HCT116 (cell line): ENCODE measurements at regions not wholly inside any gene's neighbourhood (a gene's known extent, or its start where the extent isn't known, plus 50 kb on each side); places are given as distances from the start of the nearest gene placed in this dataset.

Experiments
- ATAC-seq: fragments of 200-7000 bp; cut with Tn5 transposase; 2 replicates; pipeline ENCODE4 v1.9.1; 2020; ENCODE audit warnings: mild to moderate bottlenecking, moderate library complexity
- BruUV-seq: library from RNA; stranded (reverse); fragments of 400-500 nt; replicated peaks from 2 replicates; lab custom pipeline; 2021; lab: Mats Ljungman, UMichigan
- CTCF ChIA-PET: fragments of 300-600 bp; sonication (Branson Sonifier 250); formaldehyde crosslinking; loops from one replicate; lab custom pipeline; 2021; ENCODE audit warnings: antibody characterized with exemption; lab: Charles Lee
- POLR2A ChIA-PET: fragments of 300-600, 350-600 bp; sonication (Branson Sonifier 250); formaldehyde crosslinking; loops from one replicate; lab custom pipeline; 2021; ENCODE audit warnings: antibody characterized with exemption; lab: Charles Lee
- RAD21 ChIA-PET, 2 experiments: fragments of 300-600 bp; sonication (Branson Sonifier 250); formaldehyde crosslinking; loops; one replicate each; lab custom pipeline; 2023; ENCODE audit warnings: low total read pairs in 2 of 2; ENCODE audit not compliant: uncharacterized antibody in 2 of 2, unreplicated experiment in 2 of 2, low non-redundant PET in 1 of 2; lab: Charles Lee
- DNase-seq: peaks from one replicate; pipeline ENCODE4 v3.0.0-alpha.2; 2010; ENCODE audit warnings: low read depth, low spot score
- H2AFZ ChIP-seq: fragments of 200-600 bp; shearing (Covaris generic), sonication (generic); 2 replicates; pipeline ENCODE4 v1.6.1; 2017; ENCODE audit warnings: low read depth, mixed run types, mixed read lengths, antibody characterized with exemption, low read length; ENCODE audit not compliant: poor library complexity, severe bottlenecking
- H3K27ac ChIP-seq: 2 replicates; pipeline ENCODE4 v1.5.1; 2012; ENCODE audit warnings: low read depth, low read length
- H3K27me3 ChIP-seq: fragments of 200-600 bp; sonication (generic); 2 replicates; pipeline ENCODE4 v1.6.1; 2016; ENCODE audit warnings: mixed run types, low read length, mixed read lengths; ENCODE audit not compliant: insufficient read depth
- H3K36me3 ChIP-seq, 2 experiments: fragments of 200-500 bp in 1 of 2; fragments of 200-600 bp in 1 of 2; sonication (Bioruptor generic) in 1 of 2; sonication (generic) in 1 of 2; 2 replicates each; pipeline versions ENCODE4 v1.5.1 to v1.6.1; 2014 to 2016; ENCODE audit warnings: low read length in 2 of 2, inconsistent platforms in 1 of 2, mixed read lengths in 1 of 2, mixed run types in 1 of 2; ENCODE audit not compliant: insufficient read depth in 2 of 2, control insufficient read depth in 1 of 2
- H3K4me1 ChIP-seq, 2 experiments: fragments of 200-600 bp in 1 of 2; sonication (generic) in 1 of 2; 2 replicates each; pipeline versions ENCODE4 v1.5.1 to v1.6.1; 2012 to 2017; ENCODE audit warnings: low read length in 2 of 2, inconsistent platforms in 1 of 2, mild to moderate bottlenecking in 1 of 2, mixed read lengths in 1 of 2, mixed run types in 1 of 2, moderate library complexity in 1 of 2; ENCODE audit not compliant: insufficient read depth in 2 of 2, control insufficient read depth in 1 of 2
- H3K4me2 ChIP-seq: fragments of 200-600 bp; sonication (generic); 2 replicates; pipeline ENCODE4 v1.6.1; 2017; ENCODE audit warnings: mixed run types, low read length, mixed read lengths
- H3K4me3 ChIP-seq, 2 experiments: fragments of 200-600 bp in 1 of 2; sonication (generic) in 1 of 2; replicated peaks in 1 of 2; 2 replicates each; pipeline ENCODE4 v1.5.1; 2011 to 2016; ENCODE audit warnings: low read length in 2 of 2, control low read depth in 1 of 2, low read depth in 1 of 2, mild to moderate bottlenecking in 1 of 2, mixed read lengths in 1 of 2, mixed run types in 1 of 2
- H3K79me2 ChIP-seq: fragments of 200-600 bp; sonication (generic); 2 replicates; pipeline ENCODE4 v1.6.1; 2017; ENCODE audit warnings: mild to moderate bottlenecking, mixed run types, low read length, moderate library complexity, mixed read lengths; ENCODE audit not compliant: insufficient read depth
- H3K9ac ChIP-seq: fragments of 200-600 bp; sonication (generic); 2 replicates; pipeline ENCODE4 v1.6.1; 2016; ENCODE audit warnings: low read length, mixed read lengths
- H3K9me2 ChIP-seq: fragments of 200-600 bp; sonication (generic), shearing (Covaris generic); 2 replicates; pipeline ENCODE4 v1.6.1; 2017; ENCODE audit warnings: mixed run types, mild to moderate bottlenecking, moderate library complexity; ENCODE audit not compliant: insufficient read depth
- H3K9me3 ChIP-seq, 2 experiments: fragments of 200-500 bp in 1 of 2; fragments of 200-600 bp in 1 of 2; sonication (Bioruptor generic) in 1 of 2; sonication (generic) in 1 of 2; 2 replicates each; pipeline ENCODE4 v1.6.1; 2014 to 2017; ENCODE audit warnings: low read length in 2 of 2, mixed read lengths in 2 of 2, inconsistent platforms in 1 of 2, low read depth in 1 of 2, mild to moderate bottlenecking in 1 of 2, mixed run types in 1 of 2, moderate library complexity in 1 of 2; ENCODE audit not compliant: control insufficient read depth in 1 of 2, insufficient read depth in 1 of 2
- H4K20me1 ChIP-seq: fragments of 200-600 bp; sonication (generic), shearing (Covaris generic); 2 replicates; pipeline ENCODE4 v1.6.1; 2017; ENCODE audit warnings: mixed run types, mild to moderate bottlenecking, moderate library complexity; ENCODE audit not compliant: insufficient read depth
- CTCF ChIP-seq, 3 experiments: fragments of 200-600 bp in 1 of 3; sonication (generic) in 1 of 3; IDR thresholded peaks in 2 of 3; conservative IDR thresholded peaks in 1 of 3; 2 replicates each; pipeline ENCODE4 v1.5.1; 2012 to 2017; ENCODE audit warnings: low read depth in 2 of 3, low read length in 2 of 3, antibody characterized with exemption in 1 of 3, borderline replicate concordance in 1 of 3, control low read depth in 1 of 3, mild to moderate bottlenecking in 1 of 3, mixed read lengths in 1 of 3, mixed run types in 1 of 3, moderate library complexity in 1 of 3; ENCODE audit not compliant: insufficient read depth in 1 of 3
- EGR1 ChIP-seq: IDR thresholded peaks from 2 replicates; pipeline ENCODE4 v1.6.1; 2012; ENCODE audit warnings: low read depth
- EZH2 ChIP-seq: fragments of 200-600 bp; sonication (generic); IDR thresholded peaks from 2 replicates; pipeline ENCODE4 v1.6.1; 2017; ENCODE audit warnings: antibody characterized with exemption, mixed run types
- EZH2phosphoT487 ChIP-seq: fragments of 200-600 bp; IDR thresholded peaks from 2 replicates; pipeline ENCODE4 v1.6.1; 2018; ENCODE audit warnings: antibody characterized with exemption, borderline replicate concordance
- RAD21 ChIP-seq: IDR thresholded peaks from 2 replicates; pipeline ENCODE4 v1.6.1; 2012; ENCODE audit warnings: low read depth, mild to moderate bottlenecking
- REST ChIP-seq: IDR thresholded peaks from 2 replicates; pipeline ENCODE4 v1.6.1; 2012; ENCODE audit warnings: low read depth
- SRF ChIP-seq: IDR thresholded peaks from 2 replicates; pipeline ENCODE4 v1.6.1; 2012; ENCODE audit warnings: low read depth
- YY1 ChIP-seq: IDR thresholded peaks from 2 replicates; pipeline ENCODE4 v1.6.1; 2011; ENCODE audit warnings: low read length, low read depth, moderate library complexity, mild to moderate bottlenecking; ENCODE audit not compliant: insufficient replicate concordance; ENCODE audit errors: extremely low read depth
- ZFX ChIP-seq: fragments of 450-650 bp; IDR thresholded peaks from 2 replicates; pipeline ENCODE4 v1.6.1; 2017
- intact Hi-C: fragments of 100-400 bp; cut with micrococcal nuclease; formaldehyde crosslinking; loops from 2 replicates; pipeline ENCODE4 v1.10.0; 2022

DNA sequence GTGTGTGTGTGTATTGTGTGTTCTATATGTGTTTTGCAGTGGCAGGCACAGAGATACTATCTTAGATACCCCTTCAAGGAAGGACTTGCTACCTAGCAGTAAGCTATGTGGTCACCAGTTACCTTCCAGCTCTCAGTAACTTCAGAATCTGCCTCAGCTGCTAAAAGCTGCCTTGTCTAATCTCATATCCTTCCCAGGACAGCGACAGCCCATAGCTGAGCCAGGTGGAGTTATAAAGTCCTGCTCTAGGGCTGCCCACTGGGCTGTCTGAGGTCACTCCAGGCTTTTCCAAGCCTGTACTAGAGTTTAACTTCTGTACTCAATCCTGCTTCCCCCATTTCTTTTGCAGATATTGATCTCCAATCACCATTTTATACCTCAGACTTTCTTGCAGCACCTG is 942.6 kb downstream of the GALC start (continued):
- no peak for TF ChIP-seq EZH2phosphoT487
- TF ChIP-seq EGR1, result no peak
- no peak for TF ChIP-seq EZH2
- no peak for TF ChIP-seq ZFX
- TF ChIP-seq REST, result no peak
- TF ChIP-seq YY1, result no peak
- no peak for TF ChIP-seq RAD21

DNA sequence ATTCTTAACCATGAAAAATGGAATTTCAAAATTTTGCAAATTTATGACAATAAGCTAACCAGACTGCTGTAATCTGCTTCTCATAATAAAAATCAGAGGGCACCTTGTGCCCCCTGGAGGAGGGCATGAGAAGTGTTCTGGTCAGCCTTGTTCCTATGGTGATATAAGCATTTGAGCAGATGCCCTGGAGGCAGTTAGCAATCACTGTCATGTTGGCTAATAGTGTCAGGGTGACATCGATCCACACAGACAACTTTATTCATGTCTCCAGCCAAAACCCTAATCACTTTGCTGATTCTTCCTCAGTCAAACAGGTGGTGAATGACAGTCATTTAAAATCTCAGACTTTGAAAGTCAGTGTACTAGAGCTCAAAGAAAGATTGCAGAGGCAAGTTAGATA is 943.0 kb downstream of the GALC start:
- no peak for ATAC-seq
- intact Hi-C loops, result no loop called here

More for the DNA sequence above, 943.0 kb downstream of the GALC start:
- H3K27ac ChIP-seq, result no peak overlapping the region
- H3K4me2 ChIP-seq, result no peak overlapping the region
- H2AFZ ChIP-seq, result no peak overlapping the region
- H3K9me3 ChIP-seq, result peaks cover 0 to 28% of the 10 kb centered on the region in 2 experiments; a peak in 2 of 4 replicates
- no peaks in the 10 kb centered on the region for H3K79me2 ChIP-seq
- ChIA-PET RAD21 (no interaction called here), POLR2A (no interaction called here), CTCF (no interaction called here)
- no peaks in the 10 kb centered on the region for H4K20me1 ChIP-seq
- no peak overlapping the region for H3K4me3 ChIP-seq
- no peak overlapping the region for H3K9ac ChIP-seq
- BruUV-seq, result no TSS peak
- no peaks in the 10 kb centered on the region for H3K4me1 ChIP-seq
- no peaks in the 10 kb centered on the region for H3K9me2 ChIP-seq
- no peaks in the 10 kb centered on the region for H3K27me3 ChIP-seq
- H3K36me3 ChIP-seq, result no peaks in the 10 kb centered on the region
- DNase-seq, result no peak
- TF ChIP-seq SRF (no peak), RAD21 (no peak), CTCF (IDR thresholded peaks at IDR 0.05 in 2 of 3, conservative IDR thresholded peaks at IDR 0.05 in 1 of 3; ENCODE audit: borderline replicate concordance in 1 of 3, insufficient read depth in 1 of 3, low read depth in 2 of 3, low read length in 2 of 3) (peak in 2 of 3 experiments; percentile 23 to 31; a peak in 3 of 6 replicates)
